K562 (cell line): ENCODE measurements at regions not wholly inside any gene's neighbourhood (a gene's known extent, or its start where the extent isn't known, plus 50 kb on each side); places are given as distances from the start of the nearest gene placed in this dataset.

Experiments
- ATAC-seq: fragments of 200-7000 bp; cut with Tn5 transposase; 3 replicates; pipeline ENCODE4 v1.9.1; 2020; ENCODE audit warnings: moderate library complexity
- BruUV-seq: library from RNA; stranded (reverse); fragments of 400-500 nt; replicated peaks from 2 replicates; lab custom pipeline; 2021; lab: Mats Ljungman, UMichigan
- CTCF ChIA-PET: fragments of 300-600 bp; formaldehyde crosslinking; extraction: SDS; loops from one replicate; lab custom pipeline; 2021; ENCODE audit warnings: low intra/inter-chr PET ratio; lab: Yijun Ruan, JAX
- POLR2A ChIA-PET: fragments of 300-600, 350-650 bp; sonication (Branson Sonifier 250); formaldehyde crosslinking; extraction: SDS; loops from one replicate; lab custom pipeline; 2021; ENCODE audit warnings: antibody characterized with exemption, inconsistent platforms; lab: Yijun Ruan, JAX
- DNase-seq, 4 experiments: peaks; one replicate each; pipeline versions ENCODE4 v3.0.0 to v3.0.0-alpha.2; 2011 to 2018; ENCODE audit warnings: low spot score in 3 of 4, mixed read lengths in 3 of 4; ENCODE audit errors: extremely low read depth in 1 of 4
- FAIRE-seq: peaks from 2 replicates; lab custom pipeline; 2011; peaks lifted over from hg19 to GRCh38; lab: Jason Lieb, UNC
- H2AFZ ChIP-seq: 2 replicates; pipeline ENCODE4 v1.6.0; 2011; ENCODE audit warnings: low read depth, low read length, control low read depth, inconsistent platforms
- H3K27ac ChIP-seq: fragments of 200-600 bp; 3 replicates; pipeline ENCODE4 v1.8.0; 2011; ENCODE audit warnings: low read depth, mild to moderate bottlenecking, control low read depth, inconsistent platforms, low read length, moderate library complexity, mixed read lengths; ENCODE audit errors: extremely low read depth
- H3K27me3 ChIP-seq, 2 experiments: fragments of 300-600 bp in 1 of 2; 2 replicates in 1 of 2; 3 replicates in 1 of 2; pipeline versions ENCODE4 v1.6.0 to v1.8.0; 2011; ENCODE audit warnings: inconsistent platforms in 2 of 2, low read length in 2 of 2, mild to moderate bottlenecking in 1 of 2, mixed read lengths in 1 of 2, moderate library complexity in 1 of 2; ENCODE audit not compliant: control insufficient read depth in 2 of 2, insufficient read depth in 2 of 2
- H3K36me3 ChIP-seq: fragments of 300-600 bp; 3 replicates; pipeline ENCODE4 v1.8.0; 2011; ENCODE audit warnings: mild to moderate bottlenecking, low read length, inconsistent platforms; ENCODE audit not compliant: control insufficient read depth, insufficient read depth
- H3K4me1 ChIP-seq, 2 experiments: fragments of 200-600 bp in 1 of 2; replicated peaks in 1 of 2; 2 replicates in 1 of 2; 3 replicates in 1 of 2; pipeline versions ENCODE4 v1.5.1 to v1.8.0; 2011; ENCODE audit warnings: inconsistent platforms in 2 of 2, low read length in 2 of 2, mild to moderate bottlenecking in 1 of 2, mixed read lengths in 1 of 2, moderate library complexity in 1 of 2; ENCODE audit not compliant: control insufficient read depth in 2 of 2, insufficient read depth in 2 of 2
- H3K4me2 ChIP-seq: 2 replicates; pipeline ENCODE4 v1.6.1; 2011; ENCODE audit warnings: low read length, control low read depth, inconsistent platforms, mixed read lengths; ENCODE audit not compliant: insufficient read depth
- H3K4me3 ChIP-seq: fragments of 200-600 bp; sonication (generic), shearing (Covaris generic); 2 replicates; pipeline ENCODE4 v1.5.1; 2016; ENCODE audit warnings: control low read depth, inconsistent platforms
- H3K79me2 ChIP-seq: fragments of 200-600 bp; 3 replicates; pipeline ENCODE4 v1.8.0; 2011; ENCODE audit warnings: low read length, inconsistent platforms; ENCODE audit not compliant: control insufficient read depth, insufficient read depth
- H3K9ac ChIP-seq, 2 experiments: 2 replicates each; pipeline versions ENCODE4 v1.6.0 to v1.6.1; 2011; ENCODE audit warnings: low read depth in 2 of 2, low read length in 2 of 2, control low read depth in 1 of 2, inconsistent platforms in 1 of 2, mild to moderate bottlenecking in 1 of 2, mixed read lengths in 1 of 2; ENCODE audit not compliant: insufficient read depth in 1 of 2
- H3K9me1 ChIP-seq: one replicate; pipeline ENCODE4 v1.6.0; 2011; ENCODE audit warnings: inconsistent platforms, mild to moderate bottlenecking, low read length, moderate library complexity; ENCODE audit not compliant: control insufficient read depth, insufficient read depth
- H3K9me3 ChIP-seq: replicated peaks from 2 replicates; pipeline ENCODE4 v1.5.1; 2011; ENCODE audit warnings: low read depth, low read length, inconsistent platforms; ENCODE audit not compliant: control insufficient read depth, insufficient read depth
- H4K20me1 ChIP-seq: replicated peaks from 2 replicates; pipeline ENCODE4 v1.6.1; 2011; ENCODE audit warnings: low read length, inconsistent platforms, mixed read lengths; ENCODE audit not compliant: control insufficient read depth, insufficient read depth
- CBX1 ChIP-seq: sonication (generic); IDR thresholded peaks from 2 replicates; pipeline ENCODE4 v1.6.1; 2016; ENCODE audit warnings: antibody characterized with exemption, low read depth, mild to moderate bottlenecking
- DEAF1 ChIP-seq: fragments of 450-650 bp; formaldehyde crosslinking; IDR thresholded peaks from 2 replicates; pipeline ENCODE4 v1.4.0; 2020; ENCODE audit warnings: mild to moderate bottlenecking, moderate library complexity
- EZH2 ChIP-seq: IDR thresholded peaks from 2 replicates; pipeline ENCODE4 v1.6.1; 2012; ENCODE audit warnings: low read depth, mild to moderate bottlenecking, inconsistent platforms, low read length, borderline replicate concordance
- HNRNPH1 ChIP-seq: fragments of 200-400 bp; formaldehyde crosslinking; optimal IDR thresholded peaks from 2 replicates; pipeline ENCODE3; 2017; ENCODE audit warnings: low read depth, mild to moderate bottlenecking, low read length, moderate library complexity
- MCM3 ChIP-seq: fragments of 450-650 bp; IDR thresholded peaks from 2 replicates; pipeline ENCODE4 v1.6.1; 2016
- MIER1 ChIP-seq: fragments of 450-650 bp; IDR thresholded peaks from 2 replicates; pipeline ENCODE4 v1.6.1; 2016; ENCODE audit warnings: antibody characterized with exemption, mild to moderate bottlenecking, low read depth
- TAF1 ChIP-seq: IDR thresholded peaks from 2 replicates; pipeline ENCODE4 v1.6.1; 2011; ENCODE audit warnings: mild to moderate bottlenecking, low read length, moderate library complexity; ENCODE audit not compliant: insufficient read depth, control insufficient read depth, severe bottlenecking; ENCODE audit errors: extremely low read depth
- TRIM28 ChIP-seq: fragments of 450-650 bp; IDR thresholded peaks from 2 replicates; pipeline ENCODE4 v1.6.1; 2017
- ZNF695 ChIP-seq: fragments of 450-650 bp; formaldehyde crosslinking; IDR thresholded peaks from 2 replicates; pipeline ENCODE4 v1.4.0; 2020; ENCODE audit warnings: mild to moderate bottlenecking, moderate library complexity
- WGBS: fragments of 100-300 bp; shearing (Covaris generic); methylation state at CpG from one replicate; pipeline ENCODE4 v1.1.6; 2016; ENCODE audit warnings: low coverage, mixed read lengths; ENCODE audit not compliant: insufficient coverage; ENCODE audit errors: missing lambda C conversion rate; 5-methylcytosine and 5-hydroxymethylcytosine counted together
- in situ Hi-C: fragments of 300-500 bp; cut with MboI; formaldehyde crosslinking; loops from 4 replicates; pipeline ENCODE4 v1.15.0; 2018; ENCODE audit warnings: inconsistent platforms, mixed read lengths
- intact Hi-C: fragments of 100-400 bp; cut with micrococcal nuclease; formaldehyde crosslinking; loops from 2 replicates; pipeline ENCODE4 v1.14.2; 2022

GRCh38 chr1:177443003-177443402, 272.2 kb downstream of the BRINP2 start:
- H3K9ac ChIP-seq = no peak overlapping the region
- H3K4me1 ChIP-seq = no peaks in the 10 kb centered on the region
- CTCF ChIA-PET = no interaction called here
- H3K9me1 ChIP-seq = no peaks in the 10 kb centered on the region
- FAIRE-seq (no peak), DNase-seq (no peak)
- no peaks in the 10 kb centered on the region for H3K9me3 ChIP-seq
- intact Hi-C loops = no loop called here
- no peaks in the 10 kb centered on the region for H3K36me3 ChIP-seq
- in situ Hi-C loops = no loop called here
- POLR2A ChIA-PET = no interaction called here
- no peak overlapping the region for H2AFZ ChIP-seq
- no peak overlapping the region for H3K4me2 ChIP-seq
- H3K4me3 ChIP-seq = no peak overlapping the region
- BruUV-seq = no TSS peak
- WGBS = 0% methylated on average over 3 of the region's 3 CpGs
- no peaks in the 10 kb centered on the region for H4K20me1 ChIP-seq
- H3K79me2 ChIP-seq = no peaks in the 10 kb centered on the region
- no peak overlapping the region for H3K27ac ChIP-seq
- TF ChIP-seq CBX1 (no peak), EZH2 (no peak), DEAF1 (CRISPR knock-in tag) (no peak), MCM3 (no peak), TRIM28 (no peak), ZNF695 (CRISPR knock-in tag) (no peak), HNRNPH1 (no peak), MIER1 (no peak), TAF1 (no peak)
- TF ChIP-seq, all 486 proteins: peak for 0
- no peaks in the 10 kb centered on the region for H3K27me3 ChIP-seq
- ATAC-seq = no peak
